K562 (cell line): ENCODE measurements at regions not wholly inside any gene's neighbourhood (a gene's known extent, or its start where the extent isn't known, plus 50 kb on each side); places are given as distances from the start of the nearest gene placed in this dataset.

Experiments
- ATAC-seq: fragments of 200-7000 bp; cut with Tn5 transposase; 3 replicates; pipeline ENCODE4 v1.9.1; 2020; ENCODE audit warnings: moderate library complexity
- BruUV-seq: library from RNA; stranded (reverse); fragments of 400-500 nt; replicated peaks from 2 replicates; lab custom pipeline; 2021; lab: Mats Ljungman, UMichigan
- CTCF ChIA-PET: fragments of 300-600 bp; formaldehyde crosslinking; extraction: SDS; loops from one replicate; lab custom pipeline; 2021; ENCODE audit warnings: low intra/inter-chr PET ratio; lab: Yijun Ruan, JAX
- POLR2A ChIA-PET: fragments of 300-600, 350-650 bp; sonication (Branson Sonifier 250); formaldehyde crosslinking; extraction: SDS; loops from one replicate; lab custom pipeline; 2021; ENCODE audit warnings: antibody characterized with exemption, inconsistent platforms; lab: Yijun Ruan, JAX
- DNase-seq, 4 experiments: peaks; one replicate each; pipeline versions ENCODE4 v3.0.0 to v3.0.0-alpha.2; 2011 to 2018; ENCODE audit warnings: low spot score in 3 of 4, mixed read lengths in 3 of 4; ENCODE audit errors: extremely low read depth in 1 of 4
- FAIRE-seq: peaks from 2 replicates; lab custom pipeline; 2011; peaks lifted over from hg19 to GRCh38; lab: Jason Lieb, UNC
- H2AFZ ChIP-seq: 2 replicates; pipeline ENCODE4 v1.6.0; 2011; ENCODE audit warnings: low read depth, low read length, control low read depth, inconsistent platforms
- H3K27ac ChIP-seq: fragments of 200-600 bp; 3 replicates; pipeline ENCODE4 v1.8.0; 2011; ENCODE audit warnings: low read depth, mild to moderate bottlenecking, control low read depth, inconsistent platforms, low read length, moderate library complexity, mixed read lengths; ENCODE audit errors: extremely low read depth
- H3K27me3 ChIP-seq, 2 experiments: fragments of 300-600 bp in 1 of 2; 2 replicates in 1 of 2; 3 replicates in 1 of 2; pipeline versions ENCODE4 v1.6.0 to v1.8.0; 2011; ENCODE audit warnings: inconsistent platforms in 2 of 2, low read length in 2 of 2, mild to moderate bottlenecking in 1 of 2, mixed read lengths in 1 of 2, moderate library complexity in 1 of 2; ENCODE audit not compliant: control insufficient read depth in 2 of 2, insufficient read depth in 2 of 2
- H3K36me3 ChIP-seq: fragments of 300-600 bp; 3 replicates; pipeline ENCODE4 v1.8.0; 2011; ENCODE audit warnings: mild to moderate bottlenecking, low read length, inconsistent platforms; ENCODE audit not compliant: control insufficient read depth, insufficient read depth
- H3K4me1 ChIP-seq, 2 experiments: fragments of 200-600 bp in 1 of 2; replicated peaks in 1 of 2; 2 replicates in 1 of 2; 3 replicates in 1 of 2; pipeline versions ENCODE4 v1.5.1 to v1.8.0; 2011; ENCODE audit warnings: inconsistent platforms in 2 of 2, low read length in 2 of 2, mild to moderate bottlenecking in 1 of 2, mixed read lengths in 1 of 2, moderate library complexity in 1 of 2; ENCODE audit not compliant: control insufficient read depth in 2 of 2, insufficient read depth in 2 of 2
- H3K4me2 ChIP-seq: 2 replicates; pipeline ENCODE4 v1.6.1; 2011; ENCODE audit warnings: low read length, control low read depth, inconsistent platforms, mixed read lengths; ENCODE audit not compliant: insufficient read depth
- H3K4me3 ChIP-seq: fragments of 200-600 bp; sonication (generic), shearing (Covaris generic); 2 replicates; pipeline ENCODE4 v1.5.1; 2016; ENCODE audit warnings: control low read depth, inconsistent platforms
- H3K79me2 ChIP-seq: fragments of 200-600 bp; 3 replicates; pipeline ENCODE4 v1.8.0; 2011; ENCODE audit warnings: low read length, inconsistent platforms; ENCODE audit not compliant: control insufficient read depth, insufficient read depth
- H3K9ac ChIP-seq, 2 experiments: 2 replicates each; pipeline versions ENCODE4 v1.6.0 to v1.6.1; 2011; ENCODE audit warnings: low read depth in 2 of 2, low read length in 2 of 2, control low read depth in 1 of 2, inconsistent platforms in 1 of 2, mild to moderate bottlenecking in 1 of 2, mixed read lengths in 1 of 2; ENCODE audit not compliant: insufficient read depth in 1 of 2
- H3K9me1 ChIP-seq: one replicate; pipeline ENCODE4 v1.6.0; 2011; ENCODE audit warnings: inconsistent platforms, mild to moderate bottlenecking, low read length, moderate library complexity; ENCODE audit not compliant: control insufficient read depth, insufficient read depth
- H3K9me3 ChIP-seq: replicated peaks from 2 replicates; pipeline ENCODE4 v1.5.1; 2011; ENCODE audit warnings: low read depth, low read length, inconsistent platforms; ENCODE audit not compliant: control insufficient read depth, insufficient read depth
- H4K20me1 ChIP-seq: replicated peaks from 2 replicates; pipeline ENCODE4 v1.6.1; 2011; ENCODE audit warnings: low read length, inconsistent platforms, mixed read lengths; ENCODE audit not compliant: control insufficient read depth, insufficient read depth
- CHD4 ChIP-seq: fragments of 200-600 bp; sonication (generic); IDR thresholded peaks from 3 replicates; pipeline ENCODE4 v1.6.1; 2012; ENCODE audit warnings: low read depth, mild to moderate bottlenecking, mixed read lengths, low read length, inconsistent platforms; ENCODE audit not compliant: insufficient read depth, insufficient replicate concordance, poor library complexity, severe bottlenecking
- DNMT1 ChIP-seq: fragments of 450-650 bp; IDR thresholded peaks from 2 replicates; pipeline ENCODE4 v1.6.1; 2016; ENCODE audit warnings: antibody characterized with exemption, mild to moderate bottlenecking
- GTF2A2 ChIP-seq: IDR thresholded peaks from 2 replicates; pipeline ENCODE4 v1.6.1; 2016; ENCODE audit warnings: mild to moderate bottlenecking, missing genetic modification characterization, missing compliant biosample characterization
- JUNB ChIP-seq: fragments of 450-650 bp; formaldehyde crosslinking; conservative IDR thresholded peaks from 2 replicates; pipeline ENCODE4 v1.4.0; 2020; ENCODE audit warnings: mild to moderate bottlenecking
- JUND ChIP-seq, 2 experiments: IDR thresholded peaks; 2 replicates in 1 of 2; 3 replicates in 1 of 2; pipeline ENCODE4 v1.6.1; 2011; ENCODE audit warnings: borderline replicate concordance in 2 of 2, low read depth in 2 of 2, low read length in 2 of 2, improper control_type of control experiment in 1 of 2, missing biosample characterization in 1 of 2, missing genetic modification characterization in 1 of 2, missing genetic modification reagents in 1 of 2
- MBD2 ChIP-seq: sonication (generic); IDR thresholded peaks from 2 replicates; pipeline ENCODE4 v1.6.1; 2016; ENCODE audit warnings: low read depth, borderline replicate concordance
- PHB ChIP-seq: fragments of 250-450 bp; sonication (Bioruptor Pico); IDR thresholded peaks from 2 replicates; pipeline ENCODE4 v1.5.0; 2021
- SIRT6 ChIP-seq: IDR thresholded peaks from one replicate; pipeline ENCODE4 v1.6.1; 2012; ENCODE audit warnings: low read depth, mild to moderate bottlenecking, control low read depth, inconsistent platforms, low read length, moderate library complexity
- TAF15 ChIP-seq: fragments of 200-400 bp; formaldehyde crosslinking; IDR thresholded peaks from 2 replicates; pipeline ENCODE4 v1.6.1; 2017; ENCODE audit warnings: mild to moderate bottlenecking, low read depth, low read length, moderate library complexity
- XRCC3 ChIP-seq: fragments of 450-650 bp; IDR thresholded peaks from 2 replicates; pipeline ENCODE4 v1.6.1; 2017; ENCODE audit warnings: mild to moderate bottlenecking, moderate library complexity
- ZBTB34 ChIP-seq: fragments of 250-450 bp; sonication (Bioruptor Pico); IDR thresholded peaks from 2 replicates; pipeline ENCODE4 v1.8.0; 2021; ENCODE audit warnings: mild to moderate bottlenecking, moderate library complexity
- ZC3H4 ChIP-seq: sonication (generic); formaldehyde crosslinking; IDR thresholded peaks from 2 replicates; pipeline ENCODE4 v1.9.0; 2021; ENCODE audit warnings: missing genetic modification reagents, borderline replicate concordance
- ZNF212 ChIP-seq: fragments of 450-650 bp; formaldehyde crosslinking; IDR thresholded peaks from 2 replicates; pipeline ENCODE4 v1.4.0; 2020; ENCODE audit warnings: mild to moderate bottlenecking
- ZNF561 ChIP-seq: fragments of 450-650 bp; formaldehyde crosslinking; conservative IDR thresholded peaks from 2 replicates; pipeline ENCODE4 v1.4.0; 2020; ENCODE audit warnings: mild to moderate bottlenecking, moderate library complexity
- WGBS: fragments of 100-300 bp; shearing (Covaris generic); methylation state at CpG from one replicate; pipeline ENCODE4 v1.1.6; 2016; ENCODE audit warnings: low coverage, mixed read lengths; ENCODE audit not compliant: insufficient coverage; ENCODE audit errors: missing lambda C conversion rate; 5-methylcytosine and 5-hydroxymethylcytosine counted together
- in situ Hi-C: fragments of 300-500 bp; cut with MboI; formaldehyde crosslinking; loops from 4 replicates; pipeline ENCODE4 v1.15.0; 2018; ENCODE audit warnings: inconsistent platforms, mixed read lengths
- intact Hi-C: fragments of 100-400 bp; cut with micrococcal nuclease; formaldehyde crosslinking; loops from 2 replicates; pipeline ENCODE4 v1.14.2; 2022

GRCh38 chr1:29971703-29972102 lies 735.4 kb downstream of the PTPRU start:
- Histone ChIP-seq H3K9me1 (no peaks in the 10 kb centered on the region), H3K9ac (no peak overlapping the region), H2AFZ (no peak overlapping the region), H3K4me3 (no peak overlapping the region), H3K36me3 (no peaks in the 10 kb centered on the region), H4K20me1 (no peaks in the 10 kb centered on the region), H3K4me1 (no peaks in the 10 kb centered on the region), H3K27me3 (no peaks in the 10 kb centered on the region; a peak in 1 of 5 replicates), H3K79me2 (no peaks in the 10 kb centered on the region), H3K9me3 (no peaks in the 10 kb centered on the region), H3K4me2 (no peak overlapping the region), H3K27ac (no peak overlapping the region)
- BruUV-seq = no TSS peak
- CTCF ChIA-PET = no interaction called here
- DNase-seq (no peak), FAIRE-seq (no peak), ATAC-seq (no peak)
- in situ Hi-C loops (no loop called here), intact Hi-C loops (no loop called here)
- TF ChIP-seq XRCC3 (no peak), TAF15 (no peak), SIRT6 (no peak), ZC3H4 (CRISPR knock-in tag) (no peak), CHD4 (no peak), ZNF212 (CRISPR knock-in tag) (no peak), JUND (IDR thresholded peaks at IDR 0.05; ENCODE audit: borderline replicate concordance, low read depth, low read length) (no peak), JUND (tag; IDR thresholded peaks at IDR 0.05; ENCODE audit: borderline replicate concordance, low read depth, low read length) (no peak), ZBTB34 (CRISPR knock-in tag) (no peak), JUNB (no peak), ZNF561 (CRISPR knock-in tag) (no peak), GTF2A2 (no peak), PHB (CRISPR knock-in tag) (no peak), MBD2 (no peak), DNMT1 (no peak)
- POLR2A ChIA-PET = no interaction called here
- 0% methylated on average over 2 of the region's 2 CpGs for WGBS
